Anterior cingulate cortex (tissue), 58 donors: ENCODE measurements at regions not wholly inside any gene's neighbourhood (a gene's known extent, or its start where the extent isn't known, plus 50 kb on each side); places are given as distances from the start of the nearest gene placed in this dataset.

Experiments used
- DNase-seq, 58 donors: peaks; one replicate each; lab custom pipeline; 2025; lab: John Stamatoyannopoulos, UW

DNA sequence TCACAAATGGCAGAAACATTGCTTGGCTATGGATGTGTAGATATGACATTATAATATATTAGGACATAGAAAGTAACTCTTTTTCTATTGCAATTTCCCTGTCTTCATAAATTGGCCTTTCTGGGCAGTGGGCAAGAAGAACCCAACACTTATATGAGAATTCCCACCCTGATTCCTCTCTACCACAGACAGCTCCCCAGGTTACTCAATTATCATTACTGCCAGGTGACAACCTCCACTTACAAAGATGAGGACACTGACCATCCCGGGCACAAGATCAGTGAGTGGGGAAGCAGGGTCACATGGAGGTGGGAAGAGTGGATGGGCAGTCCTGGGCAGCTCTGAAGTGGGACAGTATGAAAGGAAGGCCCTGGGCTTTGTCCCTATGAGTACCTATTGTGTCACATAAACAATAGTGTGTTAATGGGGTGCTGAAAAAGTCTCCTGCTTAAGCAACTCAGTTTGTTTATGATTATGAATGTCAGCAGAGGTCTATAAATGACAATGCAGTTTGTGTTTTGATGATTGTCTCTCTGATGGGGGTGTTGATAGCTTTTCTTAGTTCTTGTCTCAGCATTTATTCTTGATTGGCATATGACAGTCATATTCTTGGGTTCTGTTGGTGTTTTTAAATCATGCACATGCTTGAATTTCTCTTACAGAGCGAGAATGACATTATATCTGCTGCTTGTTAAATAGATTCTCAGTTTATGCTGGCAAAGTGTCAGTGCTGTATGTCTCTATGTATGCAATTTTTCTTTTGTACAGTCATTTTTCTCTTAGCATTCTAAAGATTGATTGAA is 99.9 kb downstream of the SLIT2 start:
- DNase-seq: no peak

DNA sequence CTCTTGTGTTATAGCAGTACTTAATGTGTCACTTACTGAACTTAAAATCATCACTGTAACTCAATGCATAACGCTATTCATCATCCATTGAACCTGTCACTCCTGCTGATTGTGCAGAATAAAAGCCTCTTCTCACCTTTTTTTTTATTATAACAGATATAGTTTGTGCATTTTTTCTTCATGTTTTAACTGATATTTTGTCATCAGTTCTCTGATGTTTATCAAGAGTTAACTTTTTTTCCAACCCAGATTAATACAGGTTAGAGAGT is 100.4 kb downstream of the SLIT2 start:
- no peak for DNase-seq

DNA sequence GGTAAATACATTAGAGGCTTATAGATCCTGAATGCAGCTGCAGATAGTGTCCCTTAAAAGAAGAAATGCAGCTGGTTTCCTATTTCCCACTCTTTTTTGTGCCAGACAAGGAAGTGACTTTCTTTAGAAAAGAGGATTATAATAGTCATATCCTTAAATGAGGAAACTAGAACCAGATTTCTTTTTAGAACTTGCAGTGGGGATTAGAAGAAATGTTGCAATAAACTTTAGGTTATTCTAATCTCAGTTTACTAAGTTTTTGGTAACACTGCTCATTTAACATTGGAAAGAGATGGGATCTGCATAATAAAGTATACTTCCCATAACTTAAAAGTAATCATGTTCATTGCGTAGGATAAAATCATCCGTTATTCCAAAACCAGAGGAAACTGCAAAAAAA is 101.9 kb downstream of the SLIT2 start:
- DNase-seq: no peak

DNA sequence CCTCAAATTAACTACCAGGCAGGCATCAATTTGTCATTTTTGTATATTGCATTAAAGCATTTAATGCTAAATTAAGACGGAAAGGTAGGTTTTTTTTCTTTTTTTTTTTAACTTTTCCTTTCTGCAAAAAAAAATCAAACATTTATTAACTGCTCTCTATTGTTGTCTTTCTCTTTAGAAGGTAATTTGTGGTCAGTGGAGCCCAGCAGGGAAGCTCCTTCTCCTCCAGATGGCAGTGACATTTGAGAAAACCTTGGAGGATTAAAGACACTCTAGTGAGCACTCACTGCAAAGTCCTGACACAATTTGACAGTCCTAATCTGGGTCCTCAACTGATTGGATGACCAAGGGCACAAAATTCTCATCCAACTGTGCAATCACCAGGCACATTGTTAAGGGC is 102.4 kb downstream of the SLIT2 start:
- DNase-seq: peak in 2 of 58 donors; percentile 4 to 14

- DNase-seq: peak in 25 of 58 donors; percentile 3 to 71 (median 15)
These were observed 104.9 kb downstream of the SLIT2 start for GRCh38 chr4:20356565-20356964.

DNA sequence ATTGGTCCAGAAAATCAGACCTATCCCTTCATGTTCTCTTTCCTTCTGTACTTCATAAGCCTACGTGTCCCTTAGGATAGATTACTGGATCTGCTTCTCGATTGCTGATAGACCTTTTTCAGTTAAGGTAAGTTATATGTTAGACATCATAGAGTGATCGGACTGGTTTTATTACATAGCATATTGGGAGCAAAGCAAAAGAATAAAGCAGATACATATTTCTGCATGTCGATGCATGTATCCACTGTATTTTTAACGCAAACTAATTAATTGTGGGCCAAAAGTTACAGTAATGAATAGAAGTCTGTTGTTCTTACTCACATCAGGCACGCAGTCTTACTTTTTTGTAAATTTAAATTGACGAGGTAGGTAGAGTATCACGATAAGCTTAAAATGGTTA is 106.4 kb downstream of the SLIT2 start:
- DNase-seq: no peak

DNA sequence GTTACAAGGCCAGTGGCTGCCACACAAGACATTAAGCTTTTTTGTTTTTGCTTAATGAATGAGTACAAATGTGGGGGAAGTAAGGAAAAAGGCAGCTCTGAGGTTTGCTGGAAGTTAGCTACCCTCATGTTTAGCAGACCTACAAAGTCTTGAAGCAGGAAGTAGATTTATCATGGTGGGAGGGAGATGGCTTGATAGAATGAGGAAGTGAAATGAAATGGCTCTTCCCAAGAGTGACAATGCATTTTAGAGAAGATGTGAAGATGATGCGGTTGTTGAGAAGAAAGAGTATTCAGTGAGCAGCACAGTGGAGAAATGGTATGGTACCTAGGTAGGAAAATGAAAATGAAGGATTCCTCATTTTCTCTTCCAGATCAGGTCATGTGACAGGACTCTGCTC is 108.0 kb downstream of the SLIT2 start:
- DNase-seq: no peak

DNA sequence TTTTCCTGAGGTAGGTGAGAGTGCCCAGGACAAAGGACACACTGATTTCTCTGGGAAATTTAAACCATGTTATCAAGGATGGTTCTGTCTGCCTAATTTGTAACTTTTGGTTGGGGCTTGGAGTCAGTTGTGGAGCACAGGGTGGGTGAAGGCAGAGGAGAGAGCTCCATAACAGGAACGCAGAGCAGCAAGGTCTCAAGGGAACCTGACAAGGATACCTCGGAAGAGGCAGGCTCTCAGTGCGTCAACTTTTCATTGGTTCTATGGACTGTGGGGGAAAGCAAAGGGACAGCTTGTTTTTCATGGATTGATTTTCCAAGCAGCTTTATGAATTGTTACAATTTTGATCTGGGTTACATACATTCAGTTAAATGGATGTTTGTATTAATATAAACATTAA is 110.4 kb downstream of the SLIT2 start:
- DNase-seq: no peak

GRCh38 chr4:20364969-20365368 is 113.3 kb downstream of the SLIT2 start:
- no peak for DNase-seq

GRCh38 chr4:20367446-20367845 is 115.7 kb downstream of the SLIT2 start:
- DNase-seq: no peak

DNA sequence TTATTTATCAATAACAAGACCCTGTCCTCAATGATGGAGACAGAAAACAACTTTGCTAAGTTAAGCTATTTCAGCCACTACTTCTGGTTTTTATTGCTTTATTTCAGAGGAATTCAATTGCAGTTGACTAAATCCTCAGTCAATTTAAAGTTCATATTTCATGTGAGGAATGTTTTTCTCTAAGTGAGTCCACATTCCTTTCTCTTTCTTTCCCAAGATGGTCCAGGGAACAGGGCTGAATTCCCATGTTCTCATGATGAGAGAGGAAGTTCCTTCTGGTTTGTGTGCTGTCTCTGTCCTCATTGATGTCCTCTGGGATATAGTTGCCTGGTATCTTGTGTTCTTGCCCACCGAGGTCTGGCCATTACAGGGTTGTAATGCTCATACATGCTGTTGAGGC is 117.2 kb downstream of the SLIT2 start:
- DNase-seq: no peak

- DNase-seq: no peak
These were observed 118.6 kb downstream of the SLIT2 start for GRCh38 chr4:20370274-20370673.

- DNase-seq: no peak
These were observed 124.4 kb downstream of the SLIT2 start for GRCh38 chr4:20376070-20376469.

DNA sequence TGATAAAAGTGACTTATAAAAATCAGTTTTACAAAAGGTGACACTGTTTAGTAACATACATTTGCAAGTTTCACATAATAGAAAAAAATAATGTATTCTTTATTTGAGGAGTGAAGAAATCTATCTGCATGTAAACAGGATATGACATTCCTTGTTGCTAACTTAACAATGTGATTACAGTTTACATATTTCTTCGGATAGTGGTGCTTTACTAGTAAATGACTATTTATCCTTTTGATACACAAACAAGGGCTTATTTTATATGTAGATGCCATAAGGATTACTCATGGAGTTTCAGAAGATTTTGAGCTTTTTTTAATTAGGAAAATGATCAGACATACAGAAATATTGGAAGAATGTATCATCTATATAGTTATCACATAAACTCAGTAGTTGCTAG is 126.5 kb downstream of the SLIT2 start:
- no peak for DNase-seq

DNA sequence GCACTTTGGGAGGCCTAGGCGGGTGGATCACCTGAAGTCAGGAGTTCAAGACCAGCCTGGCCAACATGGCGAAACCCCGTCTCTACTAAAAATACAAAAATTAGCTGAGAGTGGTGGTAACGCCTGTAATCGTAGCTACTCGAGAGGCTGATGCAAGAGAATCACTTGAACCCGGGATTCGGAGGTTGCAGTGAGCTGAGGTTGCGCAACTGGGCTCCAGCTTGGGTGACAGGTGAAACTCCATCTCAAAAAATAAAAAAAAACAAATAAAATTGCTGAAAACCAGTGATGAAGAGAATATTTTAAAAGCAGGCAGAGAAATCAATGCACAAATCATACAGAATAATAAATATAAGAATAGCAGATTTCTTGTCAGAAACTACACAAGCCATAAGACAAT is 129.3 kb downstream of the SLIT2 start:
- no peak for DNase-seq

- DNase-seq: no peak
These were observed 131.6 kb downstream of the SLIT2 start for GRCh38 chr4:20383283-20383682.

GRCh38 chr4:20383969-20384368 is 132.3 kb downstream of the SLIT2 start:
- no peak for DNase-seq

GRCh38 chr4:20384456-20384855 is 132.8 kb downstream of the SLIT2 start:
- no peak for DNase-seq

- DNase-seq: no peak
These were observed 134.5 kb downstream of the SLIT2 start for GRCh38 chr4:20386001-20386740.

- DNase-seq: no peak
These were observed 135.2 kb downstream of the SLIT2 start for GRCh38 chr4:20386906-20387305.

DNA sequence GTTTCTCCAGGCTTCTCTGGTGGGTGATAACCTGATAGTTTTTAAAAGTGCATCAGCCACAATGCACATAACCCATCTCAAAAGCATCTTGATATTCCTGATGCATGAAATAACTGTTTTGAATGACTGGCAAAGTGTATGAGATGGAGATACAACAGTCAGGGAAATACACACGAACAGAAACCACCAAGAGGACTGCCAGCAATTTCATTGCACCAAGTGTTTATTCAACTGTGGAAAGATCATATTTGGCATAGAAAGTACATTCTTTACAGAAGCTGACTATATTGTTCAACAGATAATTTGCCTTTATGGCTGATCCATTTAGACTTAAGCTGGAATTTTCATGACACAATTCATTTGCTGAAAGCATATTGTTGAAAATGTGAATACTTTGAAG is 139.5 kb downstream of the SLIT2 start:
- no peak for DNase-seq

DNA sequence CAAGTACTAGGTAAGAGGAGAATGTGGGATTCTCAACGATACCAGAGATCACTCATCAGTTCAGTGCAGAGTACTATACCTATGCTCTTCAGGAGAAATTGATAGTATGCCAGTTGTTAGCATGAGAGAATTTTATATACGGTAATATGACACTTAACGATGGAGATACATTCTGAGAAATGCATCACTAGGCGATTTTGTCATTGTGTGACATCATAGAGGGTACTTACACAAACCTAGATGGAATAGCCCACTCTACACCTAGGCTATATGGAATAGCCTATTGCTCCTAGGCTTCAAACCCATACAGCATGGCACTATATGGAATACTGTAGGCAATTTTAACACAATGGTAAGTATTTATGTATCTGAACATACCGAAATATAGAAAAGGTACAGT is 140.2 kb downstream of the SLIT2 start:
- no peak for DNase-seq
